GM19025 (cell line): ENCODE measurements at regions not wholly inside any gene's neighbourhood (a gene's known extent, or its start where the extent isn't known, plus 50 kb on each side); places are given as distances from the start of the nearest gene placed in this dataset.
"Not testable (repeated sequence)": the region's sequence is repeated elsewhere in the genome, so short reads cannot be mapped to it uniquely, and the experiment has no call there.

Experiments used
- ATAC-seq: cut with Tn5 transposase; IDR thresholded peaks from one replicate; pipeline ENCODE4 v1.9.1; 2021; ENCODE audit warnings: mild to moderate bottlenecking, low read depth, moderate library complexity; ENCODE audit not compliant: unreplicated experiment

DNA sequence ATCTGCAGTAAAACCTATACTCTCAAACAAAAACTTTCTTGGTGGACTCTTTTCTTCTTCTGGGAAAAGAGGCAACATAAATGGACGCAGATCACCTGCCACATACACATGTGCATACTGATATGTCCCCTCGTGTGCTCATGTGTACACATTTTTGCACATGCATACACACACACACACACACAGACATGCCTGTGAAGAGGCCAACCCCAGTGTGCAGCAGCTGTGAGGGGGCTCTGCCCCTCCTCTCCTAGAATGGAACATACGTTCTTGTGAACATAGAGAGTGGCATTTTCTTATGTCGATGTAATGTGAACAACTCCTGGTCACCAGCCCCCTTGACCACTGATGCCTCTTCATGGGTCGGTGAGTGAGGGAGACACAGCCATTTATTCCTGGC lies 188.9 kb upstream of the PLGLB2 start:
- ATAC-seq = not testable (repeated sequence)

DNA sequence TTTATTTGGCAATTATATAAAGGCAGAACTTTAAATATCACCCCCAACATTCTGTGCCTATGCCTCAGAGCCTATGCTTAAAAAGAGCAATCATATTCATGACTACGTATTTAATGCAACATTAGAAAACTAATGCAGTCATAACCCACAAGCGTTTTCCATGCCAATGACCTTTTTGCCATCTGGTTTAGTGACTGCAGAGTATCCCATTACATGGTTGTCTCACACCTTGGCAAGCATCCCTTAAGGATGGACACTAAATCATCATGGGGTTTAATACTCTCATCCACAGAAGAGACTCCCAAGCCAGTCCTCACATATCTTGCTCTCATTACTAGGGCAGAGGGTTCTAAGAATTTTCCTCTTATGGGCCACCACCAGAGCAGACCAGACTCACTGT lies 188.2 kb upstream of the PLGLB2 start:
- ATAC-seq = not testable (repeated sequence)

DNA sequence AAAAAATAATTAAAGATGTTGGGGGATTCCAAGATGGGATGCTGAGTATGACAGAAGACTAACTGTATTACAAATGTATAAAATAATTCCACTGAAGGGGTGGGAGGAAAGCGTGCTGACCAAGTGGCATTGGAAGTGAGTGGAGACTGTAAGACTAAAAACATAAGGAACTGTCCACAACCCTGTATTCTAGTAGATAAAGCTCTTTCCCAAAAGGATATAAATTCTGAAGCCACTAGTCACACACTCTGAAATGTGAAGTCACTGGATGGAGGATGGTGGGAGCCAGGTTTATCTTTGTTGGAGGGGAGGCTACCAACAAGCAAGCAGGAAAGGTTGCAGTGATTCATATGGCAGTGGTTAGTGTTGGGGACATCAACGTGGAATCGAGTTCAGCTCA lies 182.8 kb upstream of the PLGLB2 start:
- ATAC-seq = not testable (repeated sequence)

DNA sequence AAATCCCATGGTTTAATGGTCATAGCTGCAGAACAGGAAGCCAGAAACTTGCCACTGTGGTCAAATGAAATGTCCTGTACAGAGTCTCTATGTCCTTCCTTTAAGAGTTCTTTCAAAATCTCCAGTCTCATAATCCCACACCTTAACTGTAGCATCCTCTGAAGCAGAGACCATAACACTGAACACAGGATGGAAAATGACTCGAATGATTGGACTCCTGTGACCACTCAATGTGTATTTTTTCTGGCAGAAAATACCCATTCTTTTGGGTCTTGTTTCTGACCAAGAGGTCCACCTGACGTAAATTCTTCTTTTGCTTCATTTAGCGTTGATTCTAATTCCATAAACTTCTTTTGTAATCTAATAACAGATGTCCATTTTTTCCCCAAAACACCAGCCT lies 181.4 kb upstream of the PLGLB2 start:
- not testable (repeated sequence) for ATAC-seq

DNA sequence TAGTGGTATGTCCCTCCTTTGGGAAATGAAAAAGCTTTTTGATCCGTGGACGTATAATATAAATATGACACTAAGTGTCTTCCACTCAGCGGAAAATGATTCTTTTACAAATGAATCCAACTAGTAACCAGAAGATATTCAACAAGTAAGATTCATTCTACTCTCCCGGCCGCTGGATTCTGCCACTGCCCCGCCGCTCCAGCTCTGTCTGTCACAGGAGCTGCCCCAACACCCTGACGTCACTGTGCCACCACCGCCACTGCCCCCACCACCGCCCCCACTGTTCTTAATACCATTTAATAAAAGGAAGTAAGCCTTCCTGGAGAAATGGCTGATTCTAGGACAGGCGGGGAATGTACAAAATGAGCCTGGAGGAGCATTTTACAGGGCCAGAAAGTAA lies 180.8 kb upstream of the PLGLB2 start:
- not testable (repeated sequence) for ATAC-seq

DNA sequence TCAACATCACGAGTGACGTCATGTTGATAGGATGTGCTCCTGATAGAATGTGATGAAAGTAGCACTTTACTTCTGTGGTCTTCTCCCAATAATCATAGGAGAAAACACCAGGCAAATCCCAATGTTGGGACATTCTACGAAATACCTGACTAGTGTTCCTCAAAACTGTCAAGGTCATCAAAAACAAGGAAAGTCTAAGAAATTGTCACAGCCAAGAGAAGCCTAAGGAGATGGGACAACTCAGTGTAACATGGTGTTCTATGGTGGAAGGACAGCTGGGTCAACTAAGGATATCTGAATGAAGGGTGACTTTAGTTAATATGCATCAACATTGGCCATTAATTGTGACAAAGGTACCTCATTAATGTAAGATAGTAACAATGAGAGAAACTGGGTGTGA lies 180.0 kb upstream of the PLGLB2 start:
- not testable (repeated sequence) for ATAC-seq

DNA sequence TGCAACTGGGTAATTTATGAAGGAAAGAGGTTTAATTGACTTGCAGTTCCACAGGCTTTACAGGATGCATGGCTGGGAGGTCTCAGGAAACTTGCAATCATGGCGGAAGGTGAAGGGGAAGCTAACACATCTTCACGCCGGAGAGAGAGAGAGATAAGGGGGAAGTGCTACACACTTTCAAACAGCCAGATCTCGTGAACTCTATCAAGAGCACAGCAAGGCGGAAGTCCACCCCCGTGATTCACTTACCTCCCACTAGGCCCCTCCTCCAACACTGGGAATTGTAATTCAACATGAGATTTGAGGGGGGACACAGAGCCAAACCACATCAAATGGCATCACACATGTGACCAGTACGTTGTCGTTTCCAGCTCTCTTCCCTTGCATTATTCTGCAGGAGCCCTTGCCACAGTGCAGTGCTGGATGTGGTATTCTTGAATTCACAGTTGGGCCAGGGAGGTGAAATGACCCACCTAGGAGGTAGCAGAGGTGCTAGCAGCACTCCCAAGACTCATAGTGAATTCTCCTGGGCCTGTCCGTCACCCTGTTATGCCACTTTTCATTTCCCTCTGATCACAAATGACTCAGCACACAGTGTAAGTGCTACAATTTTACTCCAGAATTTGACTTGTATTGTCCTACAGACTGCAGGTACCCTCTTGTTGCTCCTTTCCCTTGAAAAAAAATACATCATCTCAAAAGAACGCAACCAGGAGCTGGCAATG lies 179.2 kb upstream of the PLGLB2 start:
- not testable (repeated sequence) for ATAC-seq

DNA sequence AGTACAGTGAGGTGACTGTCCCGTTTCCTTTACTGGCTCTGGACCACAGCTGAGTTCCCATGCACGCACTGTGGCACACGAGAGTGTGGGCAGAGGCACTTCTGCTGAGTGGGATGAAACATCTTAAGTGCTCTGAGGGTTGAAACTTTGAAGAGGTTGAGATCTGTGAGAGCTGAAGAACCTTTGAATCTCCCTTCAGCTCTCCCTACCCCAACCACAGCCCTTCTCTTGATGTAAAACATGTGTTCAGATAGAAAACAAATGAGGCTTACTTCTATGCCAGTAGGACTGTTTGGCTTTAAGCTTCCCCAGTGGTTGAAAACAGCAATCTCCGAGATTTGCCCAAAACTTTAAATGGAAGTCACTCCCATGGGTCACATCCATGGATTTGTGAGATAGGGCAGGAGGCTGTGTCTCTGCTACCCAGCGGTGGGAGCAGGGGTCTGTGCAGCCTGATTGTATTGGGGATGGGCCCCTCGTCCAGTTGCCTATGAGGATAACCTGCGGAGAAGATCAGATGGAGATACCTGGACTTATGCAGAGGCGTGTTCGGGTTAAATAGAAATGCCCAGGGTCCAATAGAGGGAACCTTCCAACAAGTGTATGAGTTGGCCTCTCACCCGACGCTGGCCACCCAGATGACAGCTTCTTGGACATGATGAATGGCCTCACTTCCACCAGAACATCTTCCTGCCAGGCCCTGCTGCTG lies 178.0 kb upstream of the PLGLB2 start:
- ATAC-seq = not testable (repeated sequence)

DNA sequence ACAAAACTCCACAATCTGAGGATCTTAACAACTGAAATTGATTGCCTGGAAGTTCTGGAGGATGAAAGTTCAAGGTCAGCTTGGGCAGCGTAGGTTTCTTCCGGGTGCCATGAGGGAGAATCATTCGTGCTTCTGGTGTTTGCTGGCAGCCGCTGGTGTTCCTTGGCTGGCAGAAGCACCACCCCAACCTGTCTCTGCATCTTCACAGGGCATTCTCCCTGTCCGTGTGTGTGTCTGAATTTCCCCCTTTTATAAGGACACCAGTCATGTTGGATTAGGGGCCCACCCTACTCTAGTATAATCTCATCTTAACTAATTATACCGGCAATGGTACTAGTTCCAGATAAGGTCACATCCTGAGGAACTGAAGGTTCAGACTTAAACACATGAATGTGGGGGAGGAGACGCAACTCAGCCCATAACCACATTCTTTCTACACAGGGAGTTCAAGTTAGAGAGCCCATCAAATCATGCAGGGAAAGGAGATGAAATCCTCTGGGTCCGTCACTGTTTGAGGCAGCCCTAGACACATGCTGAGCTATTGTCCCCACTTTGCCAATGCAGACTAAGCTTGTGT lies 175.9 kb upstream of the PLGLB2 start:
- ATAC-seq = not testable (repeated sequence)

DNA sequence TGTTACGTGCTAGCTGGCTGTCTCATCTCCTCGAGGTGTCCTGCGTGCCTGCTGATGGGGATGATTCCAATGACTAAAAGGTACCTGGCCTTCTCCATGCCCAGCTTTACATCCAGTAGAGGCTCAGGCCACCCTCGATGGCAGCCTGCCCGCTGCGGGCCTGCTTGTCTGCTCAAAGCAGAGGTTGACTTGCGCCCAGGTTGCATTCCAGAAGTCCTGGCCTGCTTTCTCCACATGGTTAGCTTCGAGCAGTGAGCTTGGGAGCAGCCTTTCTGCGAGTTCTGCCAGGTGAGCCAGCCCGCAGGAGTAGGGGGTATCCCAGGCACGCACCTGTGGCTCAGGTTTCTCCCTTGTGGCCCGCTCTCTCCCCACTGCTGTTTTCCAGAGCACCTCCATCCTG lies 175.0 kb upstream of the PLGLB2 start:
- not testable (repeated sequence) for ATAC-seq

DNA sequence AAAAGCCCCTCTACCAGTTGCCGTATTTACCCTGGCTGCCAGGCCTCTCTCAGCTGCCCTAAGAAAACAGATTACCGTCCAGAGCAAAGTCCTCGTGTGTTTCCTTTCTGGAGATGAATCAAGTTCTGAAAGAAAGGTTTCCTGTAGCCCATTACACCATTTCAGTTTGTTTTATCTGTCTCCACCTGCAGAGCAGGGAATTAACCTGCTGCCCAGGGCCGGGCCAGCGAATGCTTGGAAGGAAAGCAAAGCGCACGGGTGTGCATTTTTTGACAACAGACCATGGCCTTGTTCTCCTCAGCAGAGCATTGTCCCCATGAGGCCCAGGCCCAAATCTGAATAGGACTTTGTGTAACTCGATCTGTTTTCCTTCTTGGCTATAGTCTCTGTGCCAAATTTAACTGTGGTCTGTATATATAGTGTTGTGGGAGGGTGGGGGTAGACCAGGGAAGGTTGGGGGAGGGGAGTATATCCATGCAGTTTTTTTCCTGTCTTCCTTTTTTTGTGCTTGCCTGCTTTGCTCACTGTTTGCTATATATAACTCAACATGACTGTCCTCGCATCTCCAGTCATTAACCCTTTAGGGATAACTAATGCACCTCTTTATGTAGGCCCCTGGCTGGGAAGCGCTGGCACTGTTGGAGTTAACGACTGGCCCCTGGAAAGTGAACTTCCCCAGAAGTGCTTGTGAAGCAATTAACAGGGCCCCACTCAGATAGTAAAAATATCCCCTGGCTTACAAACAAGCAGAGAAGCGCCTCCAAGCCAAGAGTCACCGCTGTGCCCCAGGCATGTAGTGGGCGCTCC lies 174.3 kb upstream of the PLGLB2 start:
- ATAC-seq = not testable (repeated sequence)

DNA sequence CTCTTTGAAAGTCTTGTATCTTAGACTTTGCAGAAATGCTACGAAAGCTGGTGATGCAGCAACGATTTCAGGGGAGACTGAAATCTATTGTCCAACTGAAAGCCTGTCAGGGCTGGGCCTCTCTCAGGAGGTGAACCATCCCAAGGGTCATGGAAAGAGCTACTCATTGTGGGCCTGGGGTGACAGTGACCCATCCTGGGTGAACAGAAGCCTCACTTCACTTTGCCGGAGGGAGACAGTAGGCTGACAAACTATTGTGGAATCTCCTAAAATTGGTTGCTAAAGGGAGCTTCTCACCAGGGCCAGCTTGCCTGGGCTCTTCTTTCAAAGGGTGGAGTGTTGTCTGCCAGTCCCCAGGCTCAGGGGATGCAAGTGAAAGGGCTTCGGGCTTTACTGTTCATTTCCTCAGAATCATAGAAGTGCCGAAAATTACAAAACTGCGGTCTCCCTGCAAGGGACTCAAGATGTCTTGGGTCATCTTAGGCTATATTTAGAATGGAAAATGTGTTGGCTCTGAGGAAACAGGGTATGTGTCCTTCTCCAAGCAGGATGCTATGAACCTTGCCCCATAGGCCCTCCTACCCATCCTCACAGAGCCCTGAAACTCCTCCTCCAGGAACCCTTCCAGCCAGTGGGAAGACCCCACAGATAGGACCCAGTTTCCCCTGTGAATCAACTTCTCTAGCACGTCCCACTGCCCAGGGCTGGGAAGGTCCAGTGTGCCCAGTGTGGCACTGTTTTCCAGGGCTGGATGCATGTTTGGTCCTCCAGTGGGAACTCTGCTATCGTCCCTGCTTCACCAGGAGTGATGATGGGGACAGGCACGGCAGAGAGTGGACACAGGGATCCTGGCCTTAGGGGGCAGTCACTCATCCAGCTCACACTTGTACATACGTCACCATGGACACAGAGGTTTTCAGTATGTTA lies 173.4 kb upstream of the PLGLB2 start:
- not testable (repeated sequence) for ATAC-seq

DNA sequence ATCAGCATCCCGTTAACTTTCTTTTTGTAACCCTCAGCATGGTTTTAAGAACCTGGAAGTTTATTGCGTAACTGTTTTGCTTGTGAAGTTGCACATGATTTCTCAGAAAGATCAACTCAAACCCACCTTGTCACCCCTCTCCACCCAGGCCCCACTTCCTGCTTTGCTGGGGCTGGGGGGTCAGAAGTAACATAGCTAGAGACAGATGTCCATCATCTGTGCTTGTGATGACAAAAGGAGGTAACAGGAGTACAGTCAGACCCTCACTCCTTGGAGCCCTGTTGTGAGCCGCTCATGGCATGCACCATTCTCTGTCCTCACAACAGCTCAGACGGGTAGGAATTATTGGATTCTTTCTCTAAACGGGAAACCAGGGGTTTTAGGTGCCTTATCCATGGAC lies 172.7 kb upstream of the PLGLB2 start:
- ATAC-seq = not testable (repeated sequence)

DNA sequence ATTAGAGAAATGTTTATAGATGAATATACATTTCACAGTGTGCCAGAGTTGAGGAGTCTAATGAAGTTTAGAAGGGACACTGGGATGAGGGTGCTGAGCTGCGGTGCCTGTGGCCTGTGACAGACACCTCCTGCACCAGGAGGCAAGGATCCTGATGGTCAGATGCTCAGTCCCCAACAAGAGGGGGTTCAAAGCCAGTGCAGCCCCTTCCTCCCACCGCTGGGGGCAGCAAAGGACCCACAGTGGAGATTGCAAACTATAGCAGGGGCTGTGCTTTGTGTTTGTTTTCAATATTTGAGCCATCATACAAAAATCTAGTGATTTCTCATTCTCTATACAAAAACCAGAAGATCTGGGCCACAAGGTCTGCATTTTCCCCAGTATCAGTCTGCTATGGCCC lies 170.5 kb upstream of the PLGLB2 start:
- not testable (repeated sequence) for ATAC-seq

DNA sequence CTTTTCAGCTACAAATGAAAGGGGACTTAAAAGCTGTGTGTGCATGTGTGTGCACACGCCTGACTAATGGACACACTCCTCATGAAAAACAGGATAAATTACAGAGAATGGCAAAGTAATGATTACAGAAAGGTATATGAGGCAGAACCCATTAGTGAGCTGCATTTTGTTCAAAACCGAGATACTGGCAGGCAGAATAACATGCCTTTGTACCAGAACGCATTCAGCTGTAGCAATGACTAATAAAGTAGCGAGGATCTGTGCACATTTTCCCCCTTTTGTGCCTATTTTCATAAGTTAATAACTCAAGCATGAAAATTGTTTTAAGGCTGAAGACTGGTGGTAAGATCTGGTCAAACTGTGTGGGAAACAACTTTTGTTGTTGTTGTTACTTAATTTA lies 165.7 kb upstream of the PLGLB2 start:
- ATAC-seq = not testable (repeated sequence)

DNA sequence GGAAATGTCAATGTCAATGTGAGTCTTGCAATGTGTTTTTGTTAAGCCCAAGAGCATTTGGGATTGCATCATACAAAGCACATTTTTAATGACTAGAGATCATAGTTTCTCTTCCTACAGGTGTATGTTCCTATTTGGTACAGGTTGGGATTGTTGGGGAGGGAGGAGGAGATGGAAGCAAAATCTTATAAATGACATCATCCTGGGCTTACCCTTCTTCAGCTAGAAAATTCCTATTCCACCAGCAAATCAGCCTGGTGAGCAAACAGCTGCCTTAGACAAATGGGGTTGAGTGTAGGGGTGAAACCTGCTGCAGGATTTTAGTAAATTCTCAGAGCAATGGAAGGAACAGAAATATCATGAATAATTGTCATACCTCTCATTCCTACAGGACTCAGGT lies 165.3 kb upstream of the PLGLB2 start:
- ATAC-seq = not testable (repeated sequence)

DNA sequence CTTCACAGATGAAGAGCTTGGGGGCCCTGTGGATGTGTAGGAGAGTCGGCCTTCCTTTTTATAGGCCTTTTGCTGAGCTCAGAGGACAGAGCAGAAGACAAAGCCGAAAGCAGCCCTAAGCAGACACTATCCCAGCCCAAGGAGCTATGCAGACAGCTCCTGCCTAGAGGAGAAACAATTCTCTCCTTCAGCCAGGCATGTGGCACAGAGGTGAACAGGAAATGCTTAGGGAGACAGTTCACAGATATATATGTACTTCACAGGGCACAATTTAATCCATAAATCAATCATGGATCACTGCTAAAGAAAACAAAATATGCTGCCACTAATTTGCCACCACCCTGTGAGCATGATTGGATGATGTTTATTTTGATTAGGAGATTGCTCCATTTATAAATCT lies 164.5 kb upstream of the PLGLB2 start:
- ATAC-seq = not testable (repeated sequence)

DNA sequence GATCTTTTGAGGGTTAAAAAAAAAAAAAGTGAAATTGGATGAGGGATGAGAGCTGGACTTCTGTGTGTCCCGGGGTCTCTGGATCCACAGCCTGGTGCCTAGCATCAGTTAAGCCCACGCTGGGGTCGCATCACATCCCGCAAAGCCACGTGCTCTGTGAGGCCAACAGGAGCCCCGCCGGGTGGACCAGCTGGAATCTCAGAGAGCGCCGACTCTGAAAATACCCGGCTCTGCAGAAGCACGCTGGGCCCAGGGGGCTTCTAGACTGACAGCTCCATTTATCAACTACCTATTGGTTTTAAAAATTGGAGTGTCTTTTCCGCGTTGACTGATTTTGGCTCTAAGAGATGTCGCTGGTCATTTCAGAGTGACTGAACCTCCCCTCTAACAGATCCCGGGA lies 164.1 kb upstream of the PLGLB2 start:
- ATAC-seq = not testable (repeated sequence)

DNA sequence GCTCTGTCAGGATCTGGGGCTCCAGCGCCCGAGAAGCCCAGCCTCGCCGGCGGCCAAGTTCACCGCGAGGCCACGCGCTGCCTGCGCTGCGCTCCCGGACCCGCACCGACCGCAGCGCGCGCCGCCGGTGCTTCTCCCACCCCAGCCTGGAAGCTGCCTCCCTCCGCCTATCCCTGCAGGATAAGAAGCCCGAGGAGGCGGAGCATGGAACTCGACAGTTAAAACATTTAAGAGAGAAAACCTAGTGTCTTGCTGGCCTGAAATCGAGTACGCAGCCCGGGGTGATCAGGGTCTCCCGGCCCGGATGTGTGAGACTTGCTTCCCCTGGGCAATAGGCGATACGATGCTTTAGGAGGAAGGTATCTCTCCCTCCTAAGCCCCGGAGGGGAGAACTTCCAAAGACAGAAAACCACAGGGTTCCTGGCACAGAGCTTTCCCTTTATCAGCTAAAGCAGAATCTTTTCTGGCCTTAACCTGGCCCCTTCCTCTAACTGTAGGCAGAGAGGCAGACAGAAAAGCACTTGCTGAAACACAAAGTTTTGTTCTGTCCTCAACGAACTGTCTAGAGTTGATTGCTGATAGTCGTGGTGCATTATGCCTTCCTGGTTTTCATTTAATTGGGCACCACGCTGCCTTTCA lies 163.5 kb upstream of the PLGLB2 start:
- not testable (repeated sequence) for ATAC-seq
